Activated CD8-positive, alpha-beta memory T cell treated with anti-CD3 and anti-CD28 coated beads, Interleukin-2, amount 50 U/mL, for 4 hours (primary cell): ENCODE measurements at regions not wholly inside any gene's neighbourhood (a gene's known extent, or its start where the extent isn't known, plus 50 kb on each side); places are given as distances from the start of the nearest gene placed in this dataset.

Source experiments
- DNase-seq: peaks from one replicate; pipeline ENCODE4 v3.0.0-alpha.2; 2020

GRCh38 chr2:60148716-60149115 is 404.7 kb downstream of the BCL11A start:
- no peak for DNase-seq

- DNase-seq: no peak
Measured at GRCh38 chr2:60140185-60140584, 413.3 kb downstream of the BCL11A start.

- DNase-seq: no peak
Measured at GRCh38 chr2:60136913-60137312, 416.5 kb downstream of the BCL11A start.

GRCh38 chr2:60127191-60127590 is 426.3 kb downstream of the BCL11A start:
- DNase-seq: no peak

- DNase-seq: no peak
Measured at GRCh38 chr2:60125611-60126426, 427.6 kb downstream of the BCL11A start.

- no peak for DNase-seq
Measured at GRCh38 chr2:60119778-60120177, 433.7 kb downstream of the BCL11A start.

- DNase-seq: no peak
Measured at GRCh38 chr2:60118917-60119316, 434.5 kb downstream of the BCL11A start.

GRCh38 chr2:60118061-60118460 is 435.4 kb downstream of the BCL11A start:
- DNase-seq: no peak

- no peak for DNase-seq
Measured at GRCh38 chr2:60116161-60116875, 437.1 kb downstream of the BCL11A start.

- no peak for DNase-seq
Measured at GRCh38 chr2:60109744-60110143, 443.7 kb downstream of the BCL11A start.

- DNase-seq: no peak
Measured at GRCh38 chr2:60106836-60107529, 446.5 kb downstream of the BCL11A start.

- no peak for DNase-seq
Measured at GRCh38 chr2:60105906-60106305, 447.5 kb downstream of the BCL11A start.

GRCh38 chr2:60104514-60105505 is 448.6 kb downstream of the BCL11A start:
- no peak for DNase-seq

GRCh38 chr2:60100034-60100433 is 453.4 kb downstream of the BCL11A start:
- no peak for DNase-seq

GRCh38 chr2:60098996-60099395 is 454.5 kb downstream of the BCL11A start:
- DNase-seq: no peak

GRCh38 chr2:60097298-60097697 is 456.2 kb downstream of the BCL11A start:
- no peak for DNase-seq

GRCh38 chr2:60096556-60096955 is 456.9 kb downstream of the BCL11A start:
- DNase-seq: no peak

GRCh38 chr2:60095903-60096302 is 457.6 kb downstream of the BCL11A start:
- no peak for DNase-seq

GRCh38 chr2:60095202-60095815 is 458.1 kb downstream of the BCL11A start:
- no peak for DNase-seq

GRCh38 chr2:60094450-60094929 is 459.0 kb downstream of the BCL11A start:
- DNase-seq: no peak

GRCh38 chr2:60092781-60093180 is 460.7 kb downstream of the BCL11A start:
- no peak for DNase-seq

GRCh38 chr2:60091894-60092293 is 461.6 kb downstream of the BCL11A start:
- no peak for DNase-seq
